HG03571 (cell line): ENCODE measurements at regions not wholly inside any gene's neighbourhood (a gene's known extent, or its start where the extent isn't known, plus 50 kb on each side); places are given as distances from the start of the nearest gene placed in this dataset.

Source experiments
- ATAC-seq: cut with Tn5 transposase; IDR thresholded peaks from one replicate; pipeline ENCODE4 v1.9.1; 2021; ENCODE audit not compliant: unreplicated experiment

DNA sequence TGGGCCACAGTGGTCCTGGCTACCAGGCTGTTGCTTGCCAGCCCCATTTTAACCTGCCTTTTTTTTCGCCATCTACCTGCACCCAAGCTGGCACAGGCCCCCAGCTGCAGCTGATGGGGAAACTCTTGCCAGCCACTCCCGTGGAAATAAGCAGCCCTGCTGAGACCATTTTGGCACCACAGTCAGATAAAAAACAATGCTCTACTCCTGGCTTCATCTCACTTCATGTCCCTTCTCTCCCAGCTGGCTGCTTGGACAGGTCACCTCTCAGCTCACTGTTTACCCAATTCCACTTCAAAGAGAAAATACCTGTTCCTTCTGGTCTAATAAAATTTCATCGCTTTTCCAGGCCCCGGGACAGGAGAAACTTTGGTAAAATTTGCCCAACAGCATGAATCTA is 322.6 kb upstream of the SLC30A5 start:
- ATAC-seq = no peak

DNA sequence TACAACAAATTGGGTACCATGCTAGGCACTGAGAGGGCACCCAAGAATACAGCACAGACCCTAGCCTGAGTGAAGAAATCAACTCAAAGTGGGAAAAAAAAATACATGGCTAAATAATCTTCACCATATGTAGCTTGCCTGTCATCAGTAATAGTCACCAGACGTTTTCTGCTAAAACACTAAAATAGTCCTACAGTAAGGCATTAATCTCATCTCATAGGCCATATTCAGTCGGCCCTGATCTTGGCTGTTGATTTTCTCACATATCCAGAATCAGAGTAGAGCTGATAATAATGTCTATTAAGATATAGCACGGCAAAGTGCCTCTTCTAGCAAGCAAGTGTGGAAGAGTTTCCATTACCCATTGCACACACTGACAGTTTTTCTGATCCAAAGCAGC is 322.1 kb upstream of the SLC30A5 start:
- ATAC-seq = no peak

DNA sequence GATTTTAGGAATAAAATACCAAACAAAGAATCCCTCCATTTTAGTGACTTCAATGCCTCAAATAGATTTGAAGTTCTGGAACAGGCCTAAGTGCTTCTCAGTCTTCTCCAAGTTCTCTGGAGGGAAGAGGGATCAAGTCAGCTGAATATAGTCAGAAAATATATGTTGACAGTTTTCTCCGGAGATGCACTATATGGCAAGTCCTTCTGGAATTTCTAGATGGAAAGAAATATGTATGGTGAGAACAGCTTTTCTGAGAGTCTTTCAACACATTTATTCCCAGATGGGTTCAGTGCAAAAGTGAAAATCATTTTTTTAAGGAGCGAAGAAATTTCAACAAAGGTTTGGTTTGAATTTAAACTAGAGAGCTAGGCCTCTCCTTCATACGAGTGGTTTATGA is 317.4 kb upstream of the SLC30A5 start:
- ATAC-seq = no peak

DNA sequence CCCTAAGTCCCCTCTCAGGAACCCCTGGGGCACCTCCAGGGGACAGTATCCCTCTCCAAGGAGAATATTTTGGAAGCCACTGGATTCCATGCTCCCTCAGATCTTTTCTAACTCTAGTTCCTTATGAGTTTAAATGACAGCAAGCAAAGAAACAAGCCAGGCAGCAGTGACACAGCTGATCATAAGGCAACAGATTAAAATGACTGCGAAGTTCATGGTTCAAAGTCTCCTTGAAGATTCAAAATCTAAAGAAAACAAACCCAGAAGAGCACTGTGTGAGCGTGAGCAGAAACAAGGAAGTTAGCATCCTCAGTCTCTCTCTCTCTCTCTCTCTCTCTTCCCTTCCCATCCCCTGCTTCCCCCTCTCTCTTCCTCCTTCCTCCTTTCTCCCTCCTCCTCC is 316.7 kb upstream of the SLC30A5 start:
- no peak for ATAC-seq

DNA sequence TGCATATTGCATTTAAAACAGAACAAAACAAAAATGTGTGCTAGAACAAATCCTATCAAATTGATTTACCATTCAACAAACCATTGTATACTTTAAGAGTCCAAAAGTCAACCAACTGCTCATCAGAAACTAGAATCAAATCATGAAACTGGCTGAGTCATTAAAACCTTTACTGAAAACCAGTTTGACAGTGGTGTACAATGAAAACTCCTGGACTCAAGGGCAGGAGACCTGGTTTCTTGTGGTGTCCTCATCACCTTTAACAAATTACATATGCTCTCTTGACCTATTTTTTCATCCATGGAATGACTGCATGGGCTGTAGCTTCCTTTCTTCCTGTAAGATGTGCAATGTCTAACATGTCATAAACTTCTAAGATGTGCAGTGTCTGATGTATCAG is 315.3 kb upstream of the SLC30A5 start:
- ATAC-seq = no peak

DNA sequence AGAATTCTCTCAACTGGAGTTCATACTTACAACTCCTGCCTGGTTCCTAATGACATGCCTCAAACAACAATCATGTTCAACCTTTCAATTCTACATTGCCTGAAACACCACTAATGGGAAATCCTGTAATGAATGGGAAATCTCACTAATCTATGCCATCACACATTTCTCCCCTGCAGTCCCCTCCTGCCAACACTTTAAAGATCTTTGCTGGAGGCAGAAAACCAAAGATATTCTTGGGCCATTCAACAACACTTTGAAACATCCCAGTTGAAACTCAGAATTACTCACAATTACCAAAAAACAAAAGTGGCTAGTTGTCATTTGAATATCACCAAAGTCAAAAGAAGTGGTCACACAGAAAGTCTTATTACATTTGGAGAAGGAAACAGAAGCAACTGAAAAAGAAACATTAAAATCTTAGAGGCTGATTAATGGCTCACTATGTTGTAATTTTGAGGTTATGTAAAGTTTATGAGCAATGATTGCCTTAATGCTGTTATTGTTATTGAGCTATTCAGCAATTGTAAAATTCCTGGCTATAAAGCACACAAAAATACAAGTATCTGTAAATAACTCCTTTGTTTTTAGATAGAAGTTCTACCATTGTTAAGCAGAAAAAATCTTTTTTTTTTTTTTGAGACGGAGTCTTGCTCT is 313.4 kb upstream of the SLC30A5 start:
- no peak for ATAC-seq

DNA sequence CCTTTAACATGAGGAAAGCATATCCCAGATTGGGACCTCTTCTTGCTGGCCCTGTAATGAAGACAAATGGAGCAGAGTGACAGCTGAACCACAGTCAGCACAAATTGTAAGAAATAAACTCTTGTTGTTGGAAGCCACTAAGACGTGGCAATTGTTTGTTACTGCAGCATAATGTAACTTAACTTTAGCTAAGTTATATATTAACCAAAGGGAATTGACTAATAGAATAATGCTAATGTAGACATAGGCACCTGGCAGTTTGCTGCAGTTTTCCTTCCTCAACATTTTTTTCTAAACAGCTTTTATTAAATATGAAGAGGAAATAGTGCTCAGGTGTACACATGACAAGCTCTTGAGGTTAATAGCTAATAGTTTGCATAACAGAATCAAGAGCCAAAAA is 300.7 kb upstream of the SLC30A5 start:
- no peak for ATAC-seq

DNA sequence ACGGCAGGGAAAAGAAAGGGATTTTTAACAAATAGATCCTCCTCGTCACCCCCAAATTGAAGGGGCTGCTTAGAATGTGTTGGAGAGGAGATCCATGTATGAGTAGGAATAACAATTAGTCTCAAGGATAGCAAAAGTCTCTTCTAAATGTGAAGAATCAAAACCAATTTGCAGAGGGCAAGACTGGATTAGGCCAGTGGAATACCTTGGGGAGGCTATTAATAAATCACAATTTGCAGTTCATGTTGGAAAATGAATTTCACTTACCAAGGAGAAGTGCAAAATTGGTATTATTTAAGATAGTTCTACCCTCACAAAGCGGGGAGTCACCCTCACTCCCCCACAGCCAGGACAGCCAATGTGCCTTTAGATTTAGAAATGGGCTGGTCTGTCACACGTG is 299.8 kb upstream of the SLC30A5 start:
- no peak for ATAC-seq

DNA sequence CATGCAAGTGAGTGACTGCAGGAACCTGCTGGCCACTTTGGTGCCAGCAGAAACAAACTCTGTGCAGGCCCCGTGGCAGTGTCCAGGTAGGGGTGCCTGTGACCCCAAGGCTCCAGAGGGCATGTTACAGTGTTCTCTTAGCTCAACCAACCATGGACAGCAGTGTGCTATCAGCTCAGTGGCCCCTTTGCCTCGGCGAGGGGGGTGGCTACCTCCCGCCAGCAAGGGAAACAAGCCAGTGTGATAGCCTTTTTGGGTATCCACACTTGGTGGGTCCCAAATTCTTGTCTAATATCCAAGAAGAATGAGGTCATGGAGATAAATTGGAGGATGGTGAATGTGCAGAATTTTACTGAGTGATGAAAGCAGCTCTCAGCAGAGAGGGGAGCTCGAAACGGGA is 298.6 kb upstream of the SLC30A5 start:
- no peak for ATAC-seq

DNA sequence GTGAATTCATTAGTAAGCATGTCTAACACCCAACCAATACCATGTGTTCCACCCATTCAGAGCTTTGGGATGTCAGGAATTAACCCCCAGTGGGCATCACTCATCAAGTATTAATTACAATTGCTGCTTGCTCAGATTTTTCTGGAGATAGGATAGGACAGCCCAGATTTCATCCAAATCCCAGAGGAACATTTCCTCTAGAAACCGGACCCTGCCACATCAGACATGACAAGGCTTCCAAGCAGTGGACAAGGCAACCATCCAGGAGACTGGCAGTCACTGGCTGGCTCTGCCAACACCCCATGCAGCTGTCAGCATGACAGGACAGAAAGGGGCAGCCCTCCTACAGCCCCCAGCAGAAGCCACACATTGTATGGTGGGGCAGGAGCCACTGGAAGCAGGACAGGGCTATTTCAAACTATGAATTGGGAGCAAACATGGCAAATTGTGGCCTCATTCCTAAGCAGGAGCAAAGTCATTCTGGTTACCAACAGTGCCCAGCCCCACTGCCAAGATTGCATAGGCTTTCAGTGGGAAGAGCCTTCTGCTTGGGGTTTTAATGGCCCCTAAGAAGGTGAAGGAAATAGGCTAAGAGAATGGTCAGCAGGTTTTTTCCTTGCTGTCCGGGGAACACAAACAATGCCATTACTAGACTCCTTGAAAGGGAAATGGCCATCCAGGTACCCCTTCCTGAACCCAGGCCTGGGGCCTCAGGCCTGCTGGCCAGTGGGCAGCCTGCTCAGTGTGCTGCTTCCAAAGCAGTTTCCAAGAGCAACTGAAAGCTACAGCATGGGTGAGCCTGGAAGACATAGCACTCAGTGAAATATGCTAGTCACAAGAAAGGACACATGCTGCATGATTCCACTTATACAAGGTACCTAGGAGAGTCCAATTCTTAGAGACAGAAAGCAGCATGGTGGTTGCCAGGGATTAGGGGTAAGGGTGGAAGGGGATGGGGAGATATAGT is 294.7 kb upstream of the SLC30A5 start:
- no peak for ATAC-seq

DNA sequence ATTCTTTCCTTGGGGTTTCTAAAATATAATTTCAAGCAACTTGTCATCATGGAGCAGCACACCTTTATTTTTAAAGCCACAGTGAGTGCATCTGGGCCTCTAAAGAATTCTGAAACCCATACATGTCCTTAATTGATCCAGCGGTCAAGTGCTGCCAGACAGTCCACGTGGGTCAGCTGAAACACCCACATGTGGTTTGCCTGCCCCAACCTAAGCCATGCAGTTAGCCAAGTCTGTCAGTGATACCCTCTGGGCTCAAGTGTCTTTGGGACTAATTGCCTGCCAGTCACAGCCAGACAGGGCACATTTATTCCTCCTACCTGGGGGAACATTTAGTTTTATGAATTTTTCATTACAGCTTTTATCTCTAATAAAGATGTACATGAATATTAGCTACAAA is 291.4 kb upstream of the SLC30A5 start:
- ATAC-seq = no peak

DNA sequence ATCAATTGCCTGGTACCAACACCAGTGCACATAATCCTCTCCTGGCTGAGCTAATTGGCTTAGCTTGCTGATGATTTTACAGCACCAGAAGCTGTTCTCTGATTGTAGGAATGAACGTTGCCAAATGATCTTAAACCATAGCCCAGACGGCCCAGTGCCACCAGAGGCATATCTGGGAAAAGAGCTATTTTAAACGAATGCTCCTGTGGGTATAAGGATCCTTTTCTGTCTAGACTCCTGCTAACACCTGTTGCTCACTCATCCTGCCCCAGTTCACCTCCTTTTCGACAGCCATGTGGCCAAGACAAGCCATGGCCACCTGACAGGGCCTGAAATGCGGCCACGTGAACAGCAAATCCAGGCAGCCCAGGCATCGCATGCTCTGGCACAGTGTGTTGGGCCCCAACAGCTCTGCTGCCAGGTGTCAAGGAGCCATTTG is 289.9 kb upstream of the SLC30A5 start:
- ATAC-seq = no peak

DNA sequence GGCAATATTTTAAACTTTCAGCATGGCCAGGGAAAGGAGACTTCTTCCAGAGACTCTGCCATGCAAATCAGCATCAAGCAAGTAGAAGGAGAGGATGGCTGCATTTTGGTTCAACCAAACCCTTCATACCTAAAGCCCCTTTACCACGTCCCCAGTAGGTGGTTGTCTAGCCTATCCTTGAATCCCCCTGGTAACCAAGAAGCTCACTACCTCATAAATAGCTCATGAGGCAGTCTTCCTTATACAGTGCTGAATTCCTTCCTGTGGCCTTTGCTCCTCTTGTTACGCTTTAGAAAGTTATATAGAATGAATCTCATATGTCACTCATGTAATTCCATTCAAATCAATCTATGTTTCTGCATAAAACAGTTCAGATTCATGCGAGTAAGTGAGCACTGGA is 289.5 kb upstream of the SLC30A5 start:
- no peak for ATAC-seq

DNA sequence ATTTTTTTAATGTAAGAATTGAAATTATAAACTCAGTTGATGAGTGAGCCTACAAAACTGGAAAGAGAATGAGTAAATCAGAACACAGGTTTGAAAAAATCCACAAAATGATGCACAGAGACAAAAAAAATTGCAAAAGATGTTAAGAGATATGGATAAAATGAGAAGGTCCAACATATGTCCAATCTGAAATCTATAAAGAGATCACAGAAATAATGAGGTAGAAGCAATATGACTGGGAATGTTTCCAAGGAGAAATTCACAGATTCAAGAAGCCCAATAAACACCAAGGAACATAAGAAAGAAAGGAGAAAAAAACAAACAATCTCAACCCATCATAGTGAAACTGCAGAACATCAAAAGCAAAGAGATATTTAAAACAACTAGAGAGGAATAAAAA is 288.4 kb upstream of the SLC30A5 start:
- ATAC-seq = no peak

DNA sequence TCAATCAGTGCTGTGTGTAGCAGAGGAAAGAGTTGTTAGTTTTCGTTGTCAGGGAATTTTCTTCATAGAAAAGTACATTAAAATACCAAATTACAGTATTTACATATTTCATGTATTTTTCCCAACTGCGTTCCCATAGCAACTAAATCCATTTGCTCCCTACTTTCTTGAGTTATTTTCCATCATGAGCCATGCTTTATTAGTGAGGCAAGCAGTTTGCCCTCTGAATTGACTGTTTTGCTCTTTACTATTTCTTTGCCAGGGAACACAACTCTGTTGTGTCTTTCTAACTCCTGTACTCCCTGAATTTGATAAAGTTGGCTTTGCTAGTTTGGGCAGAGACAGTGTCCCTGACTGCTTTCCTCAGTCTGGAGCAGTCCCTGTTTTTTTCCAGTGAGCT is 276.2 kb upstream of the SLC30A5 start:
- ATAC-seq = no peak

DNA sequence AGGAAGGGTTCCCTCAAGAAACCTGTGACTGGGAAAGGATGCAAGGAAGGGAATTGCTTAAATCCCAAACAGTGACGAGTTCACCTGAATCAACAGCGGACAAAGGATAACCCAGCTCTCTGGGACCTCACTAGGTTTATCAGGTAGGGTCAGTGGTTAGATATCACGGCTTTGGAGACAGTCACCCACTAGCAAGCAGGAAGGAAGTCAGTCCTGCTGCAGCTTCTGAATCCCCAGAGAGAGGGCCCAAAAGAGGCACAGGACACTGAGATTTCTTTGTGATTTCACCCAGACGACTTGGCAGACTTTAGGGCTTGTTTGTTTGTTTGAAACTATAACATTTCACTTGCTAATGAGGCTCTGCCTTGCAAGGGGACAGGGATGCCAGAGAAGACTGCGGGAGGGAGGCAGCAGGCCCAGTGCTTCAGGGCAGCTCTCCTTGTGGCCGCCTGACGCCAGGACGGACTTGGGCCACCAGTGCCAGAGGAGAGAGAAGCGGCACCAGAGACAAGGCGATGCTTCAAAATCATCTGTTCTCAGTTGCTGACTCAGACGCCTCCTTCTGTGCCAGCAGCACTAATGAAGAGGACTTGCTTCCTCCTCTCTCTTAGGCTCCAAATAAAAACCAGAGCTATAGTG is 275.6 kb upstream of the SLC30A5 start:
- ATAC-seq = no peak

DNA sequence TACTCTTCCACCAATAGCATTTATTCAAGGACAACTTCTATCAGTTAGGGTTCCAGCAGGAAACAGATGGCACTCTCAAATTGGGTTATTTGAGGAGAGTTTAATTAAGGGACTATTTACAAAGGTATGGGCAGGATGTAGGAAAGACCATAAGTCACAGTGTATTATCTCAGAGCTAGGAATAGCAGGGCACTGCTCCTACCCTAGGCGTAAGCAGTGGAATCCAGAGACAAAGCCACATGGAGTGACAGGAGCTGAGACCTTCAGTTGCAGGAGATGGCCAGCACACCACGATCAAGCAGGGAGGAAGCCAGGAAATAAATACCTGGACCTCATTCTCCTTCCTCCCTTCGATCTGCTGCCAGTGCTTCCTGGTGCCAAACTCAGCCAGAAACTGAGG is 274.9 kb upstream of the SLC30A5 start:
- ATAC-seq = no peak

DNA sequence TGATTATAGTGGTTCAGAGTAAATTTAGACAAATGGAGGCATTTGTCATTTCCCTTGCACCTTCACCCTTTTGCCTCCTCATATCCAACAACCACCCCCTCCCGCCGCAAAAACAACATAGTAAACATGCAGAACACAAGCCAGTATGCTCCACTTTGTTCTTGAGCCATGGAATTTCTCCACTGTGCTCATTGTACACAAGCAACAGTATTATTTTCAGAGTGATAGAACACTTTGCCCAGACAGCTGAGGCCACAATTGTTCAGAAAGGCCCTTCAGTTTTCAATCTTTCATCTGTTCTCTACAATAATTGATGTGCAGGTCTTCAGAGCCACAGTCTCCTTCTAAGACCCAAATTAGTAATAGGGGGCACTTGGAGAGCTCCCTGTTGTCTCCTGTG is 272.8 kb upstream of the SLC30A5 start:
- ATAC-seq = no peak

DNA sequence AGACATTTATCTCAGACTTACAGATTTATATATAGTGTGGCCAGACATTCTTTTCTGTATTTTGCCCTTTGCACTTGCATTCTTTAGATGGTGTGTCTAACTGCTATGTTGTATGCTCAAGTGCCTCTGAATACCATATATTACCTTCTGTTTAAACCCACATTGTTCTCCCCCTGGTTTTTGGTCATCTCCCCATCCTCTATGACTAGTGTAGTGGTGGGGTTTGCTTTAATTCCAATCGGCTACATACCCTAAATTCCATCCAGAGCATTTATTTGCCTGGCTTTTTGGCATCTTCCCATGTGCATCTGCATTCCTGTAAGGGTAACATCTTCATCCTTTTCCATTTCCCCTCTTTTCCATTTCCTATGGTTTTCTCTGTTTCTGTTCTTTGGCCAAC is 271.0 kb upstream of the SLC30A5 start:
- no peak for ATAC-seq

DNA sequence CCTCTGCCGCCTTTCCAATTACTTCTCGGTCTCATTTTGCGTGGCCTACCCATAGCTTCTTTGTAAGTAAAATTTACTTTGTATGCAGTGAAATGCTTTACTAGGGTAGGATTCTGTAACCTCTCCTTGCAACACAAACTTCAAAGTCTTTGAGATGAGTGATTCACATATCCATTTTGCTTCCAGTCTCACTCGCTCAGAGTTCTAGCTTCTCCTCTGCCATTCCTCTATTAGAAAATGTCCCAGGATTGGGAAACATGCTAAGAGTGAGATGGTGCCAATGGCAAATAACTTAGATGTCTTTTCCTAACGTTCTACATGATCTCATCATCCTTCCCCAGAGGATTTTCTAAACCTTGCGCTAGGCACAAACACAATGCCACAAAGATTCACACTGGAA is 270.5 kb upstream of the SLC30A5 start:
- no peak for ATAC-seq

DNA sequence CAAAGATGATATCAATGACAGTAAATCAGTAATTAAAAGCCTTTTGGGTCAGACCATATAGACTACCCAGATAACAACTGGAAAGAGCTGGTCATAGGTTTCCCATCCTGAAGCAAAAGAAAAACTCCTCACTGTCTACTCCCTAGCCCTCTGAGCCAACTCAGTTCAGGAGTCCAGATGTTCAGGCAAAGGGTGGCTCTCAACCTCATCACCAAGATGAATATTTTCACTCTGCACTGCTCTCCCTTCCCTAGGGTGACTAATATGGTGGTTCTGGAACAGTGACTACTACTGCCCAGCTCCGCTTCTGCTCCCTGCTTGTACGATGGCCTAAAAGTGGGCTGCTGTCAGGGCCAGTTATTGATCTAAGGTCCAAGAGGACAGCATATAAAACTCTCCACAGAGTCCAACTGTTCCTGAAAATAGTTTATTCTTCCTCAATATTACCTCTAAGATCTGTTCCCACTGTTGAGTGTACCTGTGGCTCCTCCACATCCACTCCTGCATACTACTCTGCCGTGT is 263.4 kb upstream of the SLC30A5 start:
- ATAC-seq = no peak

DNA sequence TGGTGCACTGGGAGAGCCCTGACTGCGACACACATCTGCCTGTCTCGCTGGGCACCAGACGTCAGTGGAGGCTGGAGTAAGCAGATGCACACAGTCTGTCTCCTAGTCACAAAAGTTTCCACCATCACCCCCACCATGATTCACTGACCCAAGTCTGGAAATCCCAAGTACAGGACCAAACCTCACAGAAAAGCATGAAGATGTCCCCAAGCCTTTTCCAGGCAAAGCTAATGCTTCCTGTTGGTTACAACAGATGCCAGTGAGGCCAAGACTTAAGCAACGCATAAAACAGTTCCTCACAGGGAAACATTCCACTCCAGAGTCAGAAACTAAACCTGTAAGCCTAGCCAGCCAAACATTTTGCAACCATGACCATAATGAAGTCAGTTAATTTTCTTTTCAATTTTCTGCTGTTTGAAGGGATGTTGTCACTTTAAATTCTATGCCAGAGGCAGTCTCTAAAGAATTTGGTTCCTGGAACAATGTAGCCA is 259.3 kb upstream of the SLC30A5 start:
- no peak for ATAC-seq
